K562 (cell line): ENCODE measurements at regions not wholly inside any gene's neighbourhood (a gene's known extent, or its start where the extent isn't known, plus 50 kb on each side); places are given as distances from the start of the nearest gene placed in this dataset.

Source experiments
- BRD9 ChIP-seq: fragments of 450-650 bp; IDR thresholded peaks from 2 replicates; pipeline ENCODE4 v1.6.1; 2018; ENCODE audit warnings: low read depth; ENCODE audit not compliant: partially characterized antibody
- CBFB ChIP-seq: sonication (generic); formaldehyde crosslinking; IDR thresholded peaks from 2 replicates; pipeline ENCODE4 v1.4.0; 2020; ENCODE audit warnings: mild to moderate bottlenecking, missing genetic modification reagents
- ELK1 ChIP-seq: sonication (generic); formaldehyde crosslinking; IDR thresholded peaks from 2 replicates; pipeline ENCODE4 v1.8.1; 2022; ENCODE audit warnings: missing genetic modification reagents
- FUS ChIP-seq: fragments of 200-400 bp; formaldehyde crosslinking; optimal IDR thresholded peaks from 2 replicates; pipeline ENCODE3; 2017; ENCODE audit warnings: low read depth, low read length
- GATA2 ChIP-seq: sonication (generic); formaldehyde crosslinking; IDR thresholded peaks from 2 replicates; pipeline ENCODE4 v1.4.0; 2020; ENCODE audit warnings: mild to moderate bottlenecking, missing genetic modification reagents
- JUNB ChIP-seq: fragments of 450-650 bp; formaldehyde crosslinking; conservative IDR thresholded peaks from 2 replicates; pipeline ENCODE4 v1.4.0; 2020; ENCODE audit warnings: mild to moderate bottlenecking
- MAFF ChIP-seq: IDR thresholded peaks from 2 replicates; pipeline ENCODE4 v1.6.1; 2012; ENCODE audit warnings: low read length, improper control_type of control experiment
- WHSC1 ChIP-seq: IDR thresholded peaks from one replicate; pipeline ENCODE4 v1.6.1; 2012; ENCODE audit warnings: low read length, control low read depth, inconsistent platforms
- ZFP36 ChIP-seq: fragments of 150-350 bp; IDR thresholded peaks from 2 replicates; pipeline ENCODE4 v1.6.1; 2018; ENCODE audit warnings: low read length, low read depth; ENCODE audit not compliant: partially characterized antibody
- ZKSCAN3 ChIP-seq: fragments of 250-450 bp; sonication (Bioruptor Pico); IDR thresholded peaks from 2 replicates; pipeline ENCODE4 v1.4.0; 2020
- ZNF143 ChIP-seq: sonication (generic); formaldehyde crosslinking; IDR thresholded peaks from 2 replicates; pipeline ENCODE4 v1.9.0; 2022; ENCODE audit warnings: mild to moderate bottlenecking, missing genetic modification reagents
- ZNF217 ChIP-seq: sonication (generic); formaldehyde crosslinking; IDR thresholded peaks from 2 replicates; pipeline ENCODE4 v1.8.0; 2022; ENCODE audit warnings: mild to moderate bottlenecking, missing genetic modification reagents
- ZNF282 ChIP-seq: sonication (generic); formaldehyde crosslinking; IDR thresholded peaks from 2 replicates; pipeline ENCODE4 v1.8.1; 2023; ENCODE audit warnings: missing genetic modification reagents
- TF ChIP-seq, protein P1 (sequence below), 2 experiments: IDR thresholded peaks in 1 of 2; conservative IDR thresholded peaks in 1 of 2; 2 replicates each; pipeline ENCODE4 v1.6.1; 2016; ENCODE audit warnings: low read depth in 2 of 2, mild to moderate bottlenecking in 1 of 2, missing compliant biosample characterization in 1 of 2, missing genetic modification characterization in 1 of 2, moderate library complexity in 1 of 2
- TF ChIP-seq, protein P2 (sequence below): sonication (generic); formaldehyde crosslinking; IDR thresholded peaks from 2 replicates; pipeline ENCODE4 v1.8.0; 2023; ENCODE audit warnings: mild to moderate bottlenecking, missing genetic modification reagents

DNA sequence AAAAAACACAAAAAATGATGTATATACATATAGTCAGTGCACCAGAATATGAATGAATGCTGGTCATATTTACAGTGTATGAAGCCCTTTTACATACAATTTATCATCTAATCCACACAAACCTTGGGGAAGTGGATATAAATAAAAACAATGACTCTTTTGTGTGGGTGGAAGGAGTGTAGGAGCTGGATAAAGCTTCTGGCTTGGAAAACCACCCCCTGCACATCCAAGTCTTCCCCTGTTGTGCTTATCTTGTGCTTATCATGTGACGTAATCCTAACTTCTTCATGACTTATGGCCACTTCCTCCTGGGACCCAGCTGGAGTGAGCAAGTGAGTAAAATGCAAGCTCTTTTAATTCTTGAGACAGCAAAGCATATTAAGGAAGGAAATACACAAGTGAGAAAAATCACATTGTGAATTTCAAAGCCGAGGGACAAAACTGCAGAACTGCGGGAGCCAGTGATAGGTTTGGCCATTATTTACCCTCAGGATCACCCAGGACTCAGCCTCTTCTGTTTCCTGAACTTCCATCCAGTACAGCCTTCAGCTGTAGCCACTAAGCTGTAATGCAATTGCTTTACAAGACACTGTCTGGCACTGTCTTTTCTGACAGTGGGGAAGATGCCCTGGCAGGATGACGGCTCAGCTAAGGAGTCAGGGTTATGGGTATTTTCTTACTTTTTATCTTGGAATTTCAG is 104.0 kb upstream of the PPM1J start (continued):
- TF ChIP-seq GATA2 (peak; percentile 92), ZFP36 (no peak), MAFF (0 out of 2 replicates have a peak, but pooled peaks have one; percentile 16), ZKSCAN3 (CRISPR knock-in tag) (no peak), CBFB (no peak), FUS (no peak), ZNF143 (no peak), WHSC1 (no peak), JUNB (CRISPR knock-in tag) (peak; percentile 59; the same call in 1 of the 2 replicates), ZNF282 (CRISPR knock-in tag) (no peak), ZNF217 (CRISPR knock-in tag) (no peak), BRD9 (peak; percentile 15), ELK1 (no peak)
- TF ChIP-seq, protein P1, sequence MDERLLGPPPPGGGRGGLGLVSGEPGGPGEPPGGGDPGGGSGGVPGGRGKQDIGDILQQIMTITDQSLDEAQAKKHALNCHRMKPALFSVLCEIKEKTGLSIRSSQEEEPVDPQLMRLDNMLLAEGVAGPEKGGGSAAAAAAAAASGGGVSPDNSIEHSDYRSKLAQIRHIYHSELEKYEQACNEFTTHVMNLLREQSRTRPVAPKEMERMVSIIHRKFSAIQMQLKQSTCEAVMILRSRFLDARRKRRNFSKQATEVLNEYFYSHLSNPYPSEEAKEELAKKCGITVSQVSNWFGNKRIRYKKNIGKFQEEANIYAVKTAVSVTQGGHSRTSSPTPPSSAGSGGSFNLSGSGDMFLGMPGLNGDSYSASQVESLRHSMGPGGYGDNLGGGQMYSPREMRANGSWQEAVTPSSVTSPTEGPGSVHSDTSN (CRISPR knock-in tag; IDR thresholded peaks at IDR 0.05; ENCODE audit: low read depth), result no peak
- TF ChIP-seq, protein P1 (tag; conservative IDR thresholded peaks at IDR 0.05; ENCODE audit: low read depth), result peak; percentile 86
- TF ChIP-seq, protein P2, sequence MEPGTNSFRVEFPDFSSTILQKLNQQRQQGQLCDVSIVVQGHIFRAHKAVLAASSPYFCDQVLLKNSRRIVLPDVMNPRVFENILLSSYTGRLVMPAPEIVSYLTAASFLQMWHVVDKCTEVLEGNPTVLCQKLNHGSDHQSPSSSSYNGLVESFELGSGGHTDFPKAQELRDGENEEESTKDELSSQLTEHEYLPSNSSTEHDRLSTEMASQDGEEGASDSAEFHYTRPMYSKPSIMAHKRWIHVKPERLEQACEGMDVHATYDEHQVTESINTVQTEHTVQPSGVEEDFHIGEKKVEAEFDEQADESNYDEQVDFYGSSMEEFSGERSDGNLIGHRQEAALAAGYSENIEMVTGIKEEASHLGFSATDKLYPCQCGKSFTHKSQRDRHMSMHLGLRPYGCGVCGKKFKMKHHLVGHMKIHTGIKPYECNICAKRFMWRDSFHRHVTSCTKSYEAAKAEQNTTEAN (CRISPR knock-in tag), result no peak
